Activated CD8-positive, alpha-beta memory T cell treated with anti-CD3 and anti-CD28 coated beads for 48 hours (primary cell): ENCODE measurements at regions not wholly inside any gene's neighbourhood (a gene's known extent, or its start where the extent isn't known, plus 50 kb on each side); places are given as distances from the start of the nearest gene placed in this dataset.
"Not testable (repeated sequence)": the region's sequence is repeated elsewhere in the genome, so short reads cannot be mapped to it uniquely, and the experiment has no call there.

ENCODE experiments used
- DNase-seq, 3 experiments: peaks; one replicate each; pipeline ENCODE4 v3.0.0-alpha.2; 2020; ENCODE audit warnings: low read depth in 2 of 3, low spot score in 2 of 3

DNA sequence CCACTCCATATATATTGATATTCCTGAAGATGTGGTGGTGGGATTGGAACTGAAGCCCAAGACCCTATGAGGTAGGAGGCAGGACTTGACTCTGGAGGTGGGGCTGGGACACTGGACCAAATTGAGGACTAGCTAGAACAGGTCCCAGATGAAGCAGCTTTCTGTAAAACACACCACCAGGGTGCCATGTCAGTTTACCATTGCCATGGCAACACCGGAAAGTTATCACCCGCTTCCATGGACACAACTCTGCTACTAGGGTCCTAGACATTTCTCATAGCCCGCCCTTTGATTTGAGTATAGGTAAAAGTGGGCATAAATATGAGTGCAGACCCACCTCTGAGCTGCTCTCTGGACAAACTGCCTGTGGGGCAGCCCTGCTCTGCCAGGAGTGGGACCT lies 490.5 kb upstream of the PFKP start:
- DNase-seq = no peak

DNA sequence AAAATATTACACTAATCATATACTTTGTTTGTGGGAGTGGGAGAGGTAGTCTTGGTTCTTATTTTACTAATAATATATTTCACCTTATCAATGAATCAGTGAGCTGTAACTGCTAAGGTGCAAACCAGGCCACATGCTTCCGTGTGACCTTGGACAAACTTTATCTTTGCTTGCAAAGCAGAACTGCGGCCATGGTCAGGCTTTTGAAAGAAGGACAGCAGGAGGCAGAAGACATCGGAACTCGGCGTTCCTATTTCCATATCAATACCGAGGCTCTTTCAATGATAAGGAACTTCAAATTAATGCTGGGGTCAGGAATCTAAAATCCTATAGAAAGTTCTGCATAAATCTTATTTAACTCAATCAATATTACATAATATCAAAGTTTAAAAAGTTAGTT lies 491.9 kb upstream of the PFKP start:
- DNase-seq = no peak

DNA sequence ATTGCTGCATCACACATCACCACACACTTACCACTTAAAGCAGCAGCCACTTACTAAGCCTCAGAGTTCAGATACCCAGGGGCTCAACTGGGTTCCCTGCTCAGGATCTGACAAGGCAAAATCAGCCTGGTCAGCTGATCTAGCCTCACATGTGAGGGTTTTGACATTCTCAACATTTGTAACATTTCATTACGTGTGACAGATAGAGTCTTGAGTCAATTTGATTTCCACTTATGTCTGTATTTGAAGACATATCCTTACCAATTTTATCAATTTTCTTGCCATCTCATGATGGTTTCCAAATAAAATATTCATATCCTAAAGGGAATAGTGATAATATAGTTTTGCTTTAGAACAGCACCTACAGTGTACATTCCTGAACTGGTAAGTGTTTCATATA lies 494.7 kb upstream of the PFKP start:
- DNase-seq = no peak

GRCh38 chr10:2556883-2557282 lies 510.5 kb upstream of the PFKP start:
- DNase-seq = no peak

- DNase-seq = no peak
Observed at GRCh38 chr10:2548071-2548470, 519.3 kb upstream of the PFKP start.

- no peak for DNase-seq
Observed at GRCh38 chr10:2547606-2548005, 519.7 kb upstream of the PFKP start.

DNA sequence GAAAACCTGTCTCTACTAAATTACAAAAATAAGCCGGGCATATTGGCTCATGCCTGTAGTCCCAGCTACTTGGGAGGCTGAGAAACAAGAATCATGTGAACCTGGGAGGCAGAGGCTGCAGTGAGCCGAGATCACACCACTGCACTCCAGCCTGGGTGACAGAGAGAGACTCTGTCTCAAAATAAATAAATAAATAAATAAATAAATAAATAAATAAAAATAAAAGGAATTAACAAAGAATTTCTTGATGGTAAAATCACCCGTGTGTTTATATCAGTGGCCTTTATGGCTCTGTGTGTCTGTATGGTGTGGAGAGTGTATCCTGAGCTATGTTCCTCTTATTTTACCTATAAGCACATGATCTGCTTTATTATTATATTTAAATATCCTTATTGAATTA lies 520.5 kb upstream of the PFKP start:
- not testable (repeated sequence) for DNase-seq

GRCh38 chr10:2543974-2544373 lies 523.4 kb upstream of the PFKP start:
- DNase-seq = no peak

DNA sequence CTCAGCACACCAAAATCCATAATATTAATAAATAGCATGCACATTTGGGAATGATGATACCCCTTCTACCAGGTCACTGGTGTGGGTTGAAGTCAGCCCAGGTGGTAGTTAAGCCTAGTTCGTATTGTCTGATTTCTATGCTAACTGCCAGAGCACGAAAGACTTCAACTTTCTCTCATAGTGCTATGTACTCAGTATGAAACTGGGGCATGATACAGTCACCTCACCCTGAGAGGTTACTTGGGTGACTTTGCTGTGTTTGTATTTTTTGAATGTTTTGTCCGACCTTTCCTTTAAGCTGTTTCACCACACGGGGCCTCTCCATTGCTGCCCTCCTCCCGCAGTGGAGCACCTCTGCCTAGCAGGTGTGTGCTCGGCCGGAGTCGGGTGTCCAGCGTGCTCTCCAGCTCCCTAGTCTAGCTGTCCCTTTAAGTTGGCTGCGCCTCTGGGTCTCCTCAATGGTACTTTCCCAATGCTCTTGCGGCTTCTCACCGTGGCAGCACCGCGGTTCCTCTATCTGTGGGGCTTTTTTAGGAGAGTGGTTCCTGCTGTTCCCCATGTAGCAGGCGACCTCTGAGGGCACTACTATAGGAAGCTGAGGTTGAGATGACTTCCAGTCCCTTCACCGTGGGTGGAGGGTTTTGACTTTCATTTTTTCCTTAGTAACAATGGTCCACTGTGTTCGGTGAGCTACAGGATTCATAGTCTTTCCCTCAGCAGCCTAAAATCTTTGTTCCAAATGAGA lies 524.0 kb upstream of the PFKP start:
- DNase-seq = no peak

DNA sequence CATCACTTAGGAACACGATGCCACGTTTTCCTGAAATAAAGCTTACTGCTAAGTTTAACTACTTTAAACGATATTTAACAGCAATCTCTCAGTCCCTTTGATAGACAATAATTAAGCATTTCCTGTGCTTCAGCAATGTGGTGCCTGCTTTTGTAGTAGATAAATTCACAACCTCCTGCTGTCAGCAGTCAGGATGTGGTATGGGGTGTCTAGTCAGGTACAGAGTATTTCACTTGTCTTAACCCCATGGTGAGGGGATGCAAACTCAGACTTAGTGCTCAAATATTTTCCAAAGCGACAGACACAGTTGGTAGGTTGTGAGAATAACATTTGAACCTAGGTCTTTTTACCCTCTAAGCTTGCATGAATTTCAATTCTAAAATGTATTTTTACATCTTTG lies 526.2 kb upstream of the PFKP start:
- no peak for DNase-seq

DNA sequence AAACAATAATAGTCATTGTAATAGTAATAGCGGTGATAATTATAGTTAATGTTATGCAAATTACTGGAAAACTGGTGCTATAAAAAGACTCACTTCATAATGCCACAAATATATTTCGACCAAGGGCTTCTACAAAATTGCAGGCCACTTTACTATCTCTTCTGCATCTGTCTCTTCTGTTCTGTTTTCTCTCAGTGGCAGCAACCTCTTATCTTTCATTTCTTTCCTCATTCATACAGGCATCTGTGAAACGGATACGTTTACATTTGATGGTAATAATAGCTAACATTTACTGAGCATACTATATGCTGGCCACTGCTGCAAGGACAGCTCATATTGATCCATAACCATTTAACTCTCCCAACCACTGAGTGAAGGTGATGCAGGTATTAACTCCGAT lies 537.4 kb upstream of the PFKP start:
- DNase-seq = no peak

DNA sequence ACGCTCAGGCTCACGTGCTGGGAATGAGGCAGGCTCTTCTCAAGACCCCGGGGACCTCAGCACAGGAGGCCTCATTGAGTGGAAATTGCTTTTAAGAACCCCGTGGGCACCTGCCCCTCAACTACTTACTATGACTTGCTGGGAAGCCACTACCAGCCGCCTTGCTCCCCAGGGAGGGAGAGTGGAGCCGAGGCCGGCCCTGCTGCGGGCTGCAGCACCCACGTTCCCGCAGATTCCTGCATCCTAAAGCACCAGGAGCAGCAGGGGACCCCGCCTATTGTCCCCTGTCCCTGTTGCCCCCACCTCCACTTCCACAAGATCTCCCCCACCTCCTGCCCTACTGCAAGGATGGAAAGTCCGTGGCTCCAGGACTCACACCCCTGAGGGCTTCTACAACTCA lies 541.6 kb upstream of the PFKP start:
- no peak for DNase-seq

DNA sequence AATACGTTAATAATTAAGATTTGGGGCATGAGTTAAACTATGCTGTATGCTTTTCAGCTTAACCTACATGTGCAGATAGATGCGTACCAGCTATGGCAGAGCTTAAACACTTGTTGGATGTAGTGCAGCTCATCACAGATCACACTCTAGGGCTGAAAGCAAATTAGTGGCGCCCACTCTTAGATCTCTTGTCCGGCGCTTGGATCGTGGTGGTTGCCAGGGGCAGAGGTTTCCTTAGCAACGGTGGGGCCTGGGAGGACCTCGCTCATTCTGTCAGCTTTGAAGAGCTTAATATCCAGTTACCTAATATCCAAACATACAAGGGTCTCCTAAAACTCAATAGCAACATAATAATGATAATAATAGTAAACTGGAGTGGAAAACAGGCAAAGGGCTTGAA lies 548.2 kb upstream of the PFKP start:
- DNase-seq = no peak

DNA sequence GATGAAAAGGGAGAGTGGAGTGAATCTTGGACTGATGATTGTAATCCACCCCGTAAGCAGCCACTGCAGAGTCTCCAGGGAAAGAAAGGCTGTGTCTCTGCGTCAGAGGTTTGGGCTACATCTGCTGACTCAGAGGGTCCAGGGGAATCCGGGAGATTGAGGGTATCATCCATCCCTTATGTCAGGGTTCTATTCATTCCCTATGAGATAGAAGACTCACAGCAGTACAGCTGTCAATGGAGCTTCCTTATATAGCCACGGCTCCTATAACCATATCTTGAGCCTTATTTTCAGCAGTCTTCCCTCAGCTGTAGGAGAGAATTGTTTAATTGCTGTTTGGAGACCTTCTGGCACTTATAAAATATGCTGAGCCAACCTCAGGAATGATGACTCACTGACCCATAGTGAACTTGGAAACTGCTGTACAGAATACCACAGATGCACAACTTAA lies 558.2 kb upstream of the PFKP start:
- no peak for DNase-seq

GRCh38 chr10:2501366-2501940 lies 565.9 kb upstream of the PFKP start:
- DNase-seq = not testable (repeated sequence)

DNA sequence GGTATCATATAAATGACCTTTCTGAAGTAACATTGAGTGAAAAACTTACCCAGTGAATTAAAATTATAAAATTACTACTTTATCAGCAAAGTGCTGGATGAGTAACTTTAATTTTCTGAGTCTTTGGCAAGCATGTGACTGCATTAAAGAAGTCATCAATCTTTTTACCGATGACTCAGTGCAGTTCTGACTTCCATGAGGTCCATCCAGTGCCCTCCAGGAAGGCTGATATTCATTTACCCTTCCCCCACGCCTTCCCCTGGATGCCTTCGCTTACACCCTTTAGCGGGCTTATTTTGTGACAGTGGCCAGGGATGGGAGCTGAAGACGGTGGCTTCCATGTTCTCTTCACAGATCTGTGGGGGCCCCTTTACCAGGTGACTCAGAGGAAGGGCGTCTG lies 572.9 kb upstream of the PFKP start:
- no peak for DNase-seq

DNA sequence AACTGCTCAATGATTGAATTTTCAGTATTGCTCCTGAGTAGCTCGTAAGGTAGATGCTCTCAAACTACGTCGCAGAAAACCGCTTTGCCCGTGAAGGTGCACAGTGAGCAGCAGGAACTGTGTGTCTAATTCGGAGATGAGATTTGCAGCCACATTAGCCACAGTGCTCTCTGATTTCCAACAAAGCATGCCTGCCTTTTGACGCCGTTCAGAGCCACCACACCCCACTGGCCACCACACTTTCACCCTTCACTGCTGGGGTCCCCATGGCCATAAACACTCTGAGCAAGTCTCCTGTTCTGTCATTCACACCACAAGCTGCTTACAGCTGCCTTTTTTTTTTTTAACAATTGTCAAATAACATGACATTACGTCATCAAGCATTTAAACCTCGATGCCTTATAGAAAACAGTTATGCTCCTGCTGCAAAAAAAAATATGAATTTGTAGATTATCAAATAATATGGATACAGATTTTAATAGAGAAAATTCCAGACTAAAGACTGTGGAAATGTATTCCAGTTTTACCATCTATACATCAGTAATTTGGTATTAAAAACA lies 578.8 kb upstream of the PFKP start:
- no peak for DNase-seq

- DNase-seq = no peak
Observed at GRCh38 chr10:2487921-2488320, 579.4 kb upstream of the PFKP start.

GRCh38 chr10:2478656-2479055 lies 588.7 kb upstream of the PFKP start:
- no peak for DNase-seq

- no peak for DNase-seq
Observed at GRCh38 chr10:2476812-2477553, 590.4 kb upstream of the PFKP start.

- DNase-seq = no peak
Observed at GRCh38 chr10:2476218-2476811, 591.0 kb upstream of the PFKP start.
